ENCODE measurements at regions not wholly inside any gene's neighbourhood (a gene's known extent, or its start where the extent isn't known, plus 50 kb on each side); places are given as distances from the start of the nearest gene placed in this dataset.
"Not testable (repeated sequence)": the region's sequence is repeated elsewhere in the genome, so short reads cannot be mapped to it uniquely, and the experiment has no call there.

DNA sequence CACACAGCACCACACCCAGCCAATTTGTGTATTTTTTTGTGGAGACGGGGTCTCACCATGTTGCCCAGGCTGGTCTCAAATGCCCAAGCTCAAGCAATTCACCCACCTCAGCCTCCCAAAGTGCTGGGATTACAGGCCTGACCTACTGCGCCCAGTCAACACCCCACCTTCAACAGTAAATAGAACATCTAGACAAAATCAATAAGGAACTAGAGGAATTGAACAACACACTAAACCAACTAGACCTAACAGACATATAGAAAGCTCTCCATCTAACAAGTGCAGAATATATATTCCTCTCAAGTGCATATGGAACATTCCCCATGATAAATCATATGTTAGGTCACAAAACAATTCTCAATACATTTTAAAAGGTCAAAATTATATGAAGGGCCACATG lies 56.6 kb upstream of the AGAP9 start:
- H3K23me2 ChIP-seq (ENCODE audit: insufficient read length, low read depth, low read length, poor library complexity, severe bottlenecking); H4K20me1 ChIP-seq (ENCODE audit: control insufficient read depth, insufficient read depth, insufficient read length); H3K9me3 Mint-ChIP-seq; H2AFZ ChIP-seq (ENCODE audit: low read length); H3K9me3 ChIP-seq (ENCODE audit: control insufficient read depth, low read depth, low read length); H3K56ac ChIP-seq (ENCODE audit: insufficient read length, low read depth, low read length); H3T11ph ChIP-seq (ENCODE audit: low read length); H2BK15ac ChIP-seq (ENCODE audit: low read depth, low read length); H3K18ac ChIP-seq (ENCODE audit: insufficient read length, low read depth, low read length); H3K4me3 Mint-ChIP-seq; H2AK5ac ChIP-seq (ENCODE audit: insufficient read length, low read length); H3K14ac ChIP-seq (ENCODE audit: insufficient read depth, low read length); H3K27me3 Mint-ChIP-seq (ENCODE audit: low read depth); H3K36me3 Mint-ChIP-seq (ENCODE audit: insufficient read depth in 1 of 3, low read depth in 3 of 3); H2BK120ac ChIP-seq (ENCODE audit: low read depth, low read length, poor library complexity, severe bottlenecking); H4K8ac ChIP-seq (replicated peaks; ENCODE audit: insufficient read length, low read depth, low read length); H3K79me2 ChIP-seq (ENCODE audit: insufficient read depth, low read length); H3K27ac ChIP-seq (ENCODE audit: insufficient read length, low read depth, low read length); H3K27me3 ChIP-seq (ENCODE audit: insufficient read depth, low read length); H3K4me1 ChIP-seq (ENCODE audit: insufficient read depth, low read length); H2BK20ac ChIP-seq (ENCODE audit: low read depth, low read length, poor library complexity, severe bottlenecking); H2BK5ac ChIP-seq (ENCODE audit: insufficient read length, low read length); H3K79me1 ChIP-seq (ENCODE audit: insufficient read depth, low read depth, low read length, poor library complexity, severe bottlenecking); H3K27ac Mint-ChIP-seq; H2BK12ac ChIP-seq (ENCODE audit: insufficient read length, low read depth, low read length); DNase-seq; H3K23ac ChIP-seq (ENCODE audit: insufficient read length, low read depth, low read length); H4K91ac ChIP-seq (ENCODE audit: insufficient read length, low read depth, low read length); H4K5ac ChIP-seq (ENCODE audit: insufficient read length, low read depth, low read length); H3K4me2 ChIP-seq (ENCODE audit: insufficient read depth, insufficient read length, low read length); H3K4me1 Mint-ChIP-seq; H3K4ac ChIP-seq (ENCODE audit: low read depth, low read length); H3K9ac ChIP-seq (ENCODE audit: extremely low read depth, insufficient read length, low read length): not testable (repeated sequence)
- no CpG with 5 or more reads among the region's 2 CpGs for WGBS (ENCODE audit: extremely low coverage, insufficient read length, low lambda C conversion rate)

DNA sequence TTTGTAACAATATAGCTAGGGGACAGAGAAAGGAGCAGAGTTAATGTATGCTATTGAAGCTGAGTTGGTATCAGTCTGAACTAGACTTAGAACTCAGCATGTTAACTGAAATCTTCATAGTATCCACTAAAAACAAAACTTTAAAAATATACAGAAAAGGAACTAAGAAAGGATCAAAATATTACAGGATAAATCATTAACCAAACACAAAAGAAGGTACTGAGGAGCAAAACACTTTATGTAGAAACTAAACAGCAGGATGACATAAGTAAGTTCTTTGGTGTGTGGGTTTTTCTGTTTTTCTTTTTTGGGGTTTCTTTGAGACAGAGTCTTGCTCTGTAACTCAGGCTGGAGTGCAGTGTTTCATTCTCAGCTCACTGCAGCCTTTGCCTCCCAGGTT lies 55.1 kb upstream of the AGAP9 start:
- not testable (repeated sequence) for H4K91ac ChIP-seq (ENCODE audit: insufficient read length, low read depth, low read length); H3K27ac ChIP-seq (ENCODE audit: insufficient read length, low read depth, low read length); H4K8ac ChIP-seq (replicated peaks; ENCODE audit: insufficient read length, low read depth, low read length); H3K27ac Mint-ChIP-seq; H3K18ac ChIP-seq (ENCODE audit: insufficient read length, low read depth, low read length); H2BK120ac ChIP-seq (ENCODE audit: low read depth, low read length, poor library complexity, severe bottlenecking); H3K79me2 ChIP-seq (ENCODE audit: insufficient read depth, low read length); H3K27me3 Mint-ChIP-seq (ENCODE audit: low read depth); H3K9ac ChIP-seq (ENCODE audit: extremely low read depth, insufficient read length, low read length); H3K9me3 Mint-ChIP-seq; H3K9me3 ChIP-seq (ENCODE audit: control insufficient read depth, low read depth, low read length); H3K4ac ChIP-seq (ENCODE audit: low read depth, low read length); H3K23ac ChIP-seq (ENCODE audit: insufficient read length, low read depth, low read length); H3K56ac ChIP-seq (ENCODE audit: insufficient read length, low read depth, low read length); H2BK5ac ChIP-seq (ENCODE audit: insufficient read length, low read length); H3K14ac ChIP-seq (ENCODE audit: insufficient read depth, low read length); H3K36me3 Mint-ChIP-seq (ENCODE audit: insufficient read depth in 1 of 3, low read depth in 3 of 3); H3K23me2 ChIP-seq (ENCODE audit: insufficient read length, low read depth, low read length, poor library complexity, severe bottlenecking); H2AFZ ChIP-seq (ENCODE audit: low read length); H2BK20ac ChIP-seq (ENCODE audit: low read depth, low read length, poor library complexity, severe bottlenecking); H2AK5ac ChIP-seq (ENCODE audit: insufficient read length, low read length); H3K4me1 ChIP-seq (ENCODE audit: insufficient read depth, low read length); H2BK12ac ChIP-seq (ENCODE audit: insufficient read length, low read depth, low read length); H4K5ac ChIP-seq (ENCODE audit: insufficient read length, low read depth, low read length); H3K79me1 ChIP-seq (ENCODE audit: insufficient read depth, low read depth, low read length, poor library complexity, severe bottlenecking); H2BK15ac ChIP-seq (ENCODE audit: low read depth, low read length); H3K4me1 Mint-ChIP-seq; H3T11ph ChIP-seq (ENCODE audit: low read length); H4K20me1 ChIP-seq (ENCODE audit: control insufficient read depth, insufficient read depth, insufficient read length); H3K27me3 ChIP-seq (ENCODE audit: insufficient read depth, low read length); DNase-seq; H3K4me2 ChIP-seq (ENCODE audit: insufficient read depth, insufficient read length, low read length); H3K4me3 Mint-ChIP-seq

Data from H9 (cell line).